Adrenal gland (tissue), 9 donors: ENCODE measurements at regions not wholly inside any gene's neighbourhood (a gene's known extent, or its start where the extent isn't known, plus 50 kb on each side); places are given as distances from the start of the nearest gene placed in this dataset.

Experiments used
- DNase-seq, 7 donors: peaks; one replicate each; pipeline ENCODE4 v3.0.0-alpha.2; 2019 to 2020
- H3K27ac ChIP-seq, 5 donors: fragments of 200-600 bp; sonication (generic) in 4 of 5; 1 replicate in 3 of 5; 2 replicates in 2 of 5; pipeline versions ENCODE4 v1.5.1 to v1.8.0; 2016 to 2020; ENCODE audit warnings: mild to moderate bottlenecking in 1 of 5
- H3K27me3 ChIP-seq: fragments of 200-600 bp; 2 replicates; pipeline ENCODE4 v1.8.0; 2021
- H3K36me3 ChIP-seq, 2 donors: fragments of 200-600 bp; replicated peaks in 1 of 2; 1 replicate in 1 of 2; 2 replicates in 1 of 2; pipeline versions ENCODE4 v1.5.1 to v1.8.0; 2018 to 2022
- H3K4me1 ChIP-seq, 2 donors: fragments of 200-600 bp; replicated peaks in 1 of 2; 1 replicate in 1 of 2; 2 replicates in 1 of 2; pipeline versions ENCODE4 v1.5.1 to v1.8.0; 2018 to 2021
- H3K4me3 ChIP-seq, 4 donors: fragments of 200-600 bp; sonication (generic) in 3 of 4; one replicate each; pipeline ENCODE4 v1.5.1; 2016 to 2018
- H3K9me3 ChIP-seq, 3 donors: fragments of 200-600 bp; sonication (generic) in 1 of 3; replicated peaks in 1 of 3; 1 replicate in 2 of 3; 2 replicates in 1 of 3; pipeline versions ENCODE4 v1.5.1 to v1.8.0; 2016 to 2021
- POLR2A ChIP-seq, 2 donors: fragments of 450-650 bp; IDR thresholded peaks; one replicate each; pipeline ENCODE4 v1.6.1; 2017; ENCODE audit warnings: antibody characterized with exemption in 2 of 2, mild to moderate bottlenecking in 2 of 2, moderate library complexity in 1 of 2
- WGBS, 4 donors: extraction: QIAGEN DNeasy Blood & Tissue Kit in 2 of 4; methylation state at CpG; one replicate each; pipeline versions ENCODE4 v1.1.5 to v1.1.7; 2013 to 2017; 5-methylcytosine and 5-hydroxymethylcytosine counted together
- intact Hi-C, 2 donors: fragments of 100-400 bp; cut with DNase I; formaldehyde crosslinking; loops; one replicate each; pipeline versions ENCODE4 v1.14.1 to v1.15.0; 2022 to 2023
- TF ChIP-seq, protein P1 (sequence below), 6 experiments: fragments of 450-650 bp in 4 of 6; fragments of 200-600 bp in 2 of 6; sonication (generic) in 1 of 6; IDR thresholded peaks; 1 replicate in 5 of 6; 2 replicates in 1 of 6; pipeline versions ENCODE4 v1.5.1 to v1.8.0; 2016 to 2021; ENCODE audit warnings: antibody characterized with exemption in 6 of 6, mild to moderate bottlenecking in 2 of 6, moderate library complexity in 1 of 6
- donor health status: healthy with polysubstance abuse.
- donor health status: Bipolar disorder and iron deficiency.
- donor health status: DM: yes; HTN: yes; CAD: no.
- donor health status: DM: no; HTN: no; CAD: no.
- donor health status: DM: no; HTN: no; CAD: no.

DNA sequence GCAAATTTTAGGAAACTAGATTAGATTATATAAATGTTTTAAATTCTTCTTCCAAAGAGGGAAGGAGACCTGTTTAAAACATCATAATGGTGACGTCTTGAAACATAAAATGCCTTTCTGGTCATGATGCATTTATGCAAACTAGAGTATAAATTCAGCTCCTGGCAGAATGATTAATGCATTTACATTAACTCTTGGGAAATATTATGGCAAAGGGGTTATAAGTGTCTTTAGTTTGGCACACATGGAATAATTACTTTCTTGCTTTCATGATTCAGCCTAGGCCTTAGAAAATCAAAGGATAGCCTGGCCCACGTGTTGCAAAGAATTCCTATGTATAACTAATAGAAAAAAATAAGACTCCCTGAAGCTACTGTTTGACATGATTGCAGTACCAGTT lies 639.2 kb downstream of the RFPL4B start:
- H3K36me3 ChIP-seq = no peaks in the 10 kb centered on the region
- no peaks in the 10 kb centered on the region for H3K9me3 ChIP-seq
- no peak for DNase-seq
- H3K4me3 ChIP-seq = no peak overlapping the region
- H3K27ac ChIP-seq = no peak overlapping the region
- no peak for TF ChIP-seq POLR2A (IDR thresholded peaks at IDR 0.05)
- TF ChIP-seq, protein P1, sequence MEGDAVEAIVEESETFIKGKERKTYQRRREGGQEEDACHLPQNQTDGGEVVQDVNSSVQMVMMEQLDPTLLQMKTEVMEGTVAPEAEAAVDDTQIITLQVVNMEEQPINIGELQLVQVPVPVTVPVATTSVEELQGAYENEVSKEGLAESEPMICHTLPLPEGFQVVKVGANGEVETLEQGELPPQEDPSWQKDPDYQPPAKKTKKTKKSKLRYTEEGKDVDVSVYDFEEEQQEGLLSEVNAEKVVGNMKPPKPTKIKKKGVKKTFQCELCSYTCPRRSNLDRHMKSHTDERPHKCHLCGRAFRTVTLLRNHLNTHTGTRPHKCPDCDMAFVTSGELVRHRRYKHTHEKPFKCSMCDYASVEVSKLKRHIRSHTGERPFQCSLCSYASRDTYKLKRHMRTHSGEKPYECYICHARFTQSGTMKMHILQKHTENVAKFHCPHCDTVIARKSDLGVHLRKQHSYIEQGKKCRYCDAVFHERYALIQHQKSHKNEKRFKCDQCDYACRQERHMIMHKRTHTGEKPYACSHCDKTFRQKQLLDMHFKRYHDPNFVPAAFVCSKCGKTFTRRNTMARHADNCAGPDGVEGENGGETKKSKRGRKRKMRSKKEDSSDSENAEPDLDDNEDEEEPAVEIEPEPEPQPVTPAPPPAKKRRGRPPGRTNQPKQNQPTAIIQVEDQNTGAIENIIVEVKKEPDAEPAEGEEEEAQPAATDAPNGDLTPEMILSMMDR (IDR thresholded peaks at IDR 0.05) = no peak
- 72 to 85% (median 77%) methylated on average over 2 of the region's 2 CpGs for WGBS, 4 donors
- H3K4me1 ChIP-seq = no peaks in the 10 kb centered on the region
- no peaks in the 10 kb centered on the region for H3K27me3 ChIP-seq
- intact Hi-C loops = no loop called here

DNA sequence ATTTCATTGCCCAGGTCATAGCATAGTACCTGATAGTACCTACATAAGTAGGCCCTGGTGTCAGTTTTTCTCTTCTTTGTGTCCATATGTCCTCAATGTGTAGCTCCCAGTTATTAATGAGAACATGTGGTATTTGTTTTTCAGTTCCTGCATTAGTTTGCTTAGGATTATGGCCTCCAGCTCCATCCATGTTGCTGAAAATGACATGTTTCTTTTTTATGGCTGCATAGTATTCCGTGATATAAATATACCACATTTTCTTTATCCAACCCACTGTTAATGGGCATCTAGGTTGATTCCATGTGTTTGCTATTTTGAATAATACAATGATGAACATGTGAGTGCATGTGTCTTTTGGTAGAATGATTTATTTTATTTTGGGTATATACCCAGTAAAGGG lies 641.6 kb downstream of the RFPL4B start:
- H3K27ac ChIP-seq = no peak overlapping the region
- no peaks in the 10 kb centered on the region for H3K9me3 ChIP-seq
- no peak for TF ChIP-seq POLR2A (IDR thresholded peaks at IDR 0.05)
- TF ChIP-seq, protein P1 (IDR thresholded peaks at IDR 0.05) = no peak
- no peaks in the 10 kb centered on the region for H3K4me1 ChIP-seq
- no peaks in the 10 kb centered on the region for H3K36me3 ChIP-seq
- H3K27me3 ChIP-seq = no peaks in the 10 kb centered on the region
- no peak overlapping the region for H3K4me3 ChIP-seq
- intact Hi-C loops = no loop called here
- 93 to 100% (median 96%) methylated on average over 1 of the region's 1 CpG for WGBS, 4 donors
- no peak for DNase-seq

DNA sequence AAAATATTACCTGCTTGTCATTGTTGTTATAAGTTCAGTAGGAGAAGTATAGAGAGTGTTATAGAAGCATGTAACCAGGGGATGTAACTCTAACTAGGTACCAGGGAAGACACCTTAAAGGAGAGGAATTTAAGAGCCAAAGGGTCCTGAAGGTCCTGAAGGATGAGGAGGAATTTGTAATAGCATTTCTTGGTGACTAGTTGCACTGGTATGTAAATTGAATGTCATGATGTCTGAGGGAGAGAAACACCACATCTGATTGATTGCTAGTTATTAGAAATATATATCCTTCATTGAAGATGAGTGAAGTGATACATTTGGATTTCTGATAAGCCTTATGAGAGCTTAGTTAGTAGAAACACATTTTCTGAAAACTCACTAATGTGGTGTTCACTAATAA lies 643.8 kb downstream of the RFPL4B start:
- Histone ChIP-seq H3K4me1 (no peaks in the 10 kb centered on the region), H3K4me3 (no peak overlapping the region), H3K27ac (no peak overlapping the region), H3K27me3 (no peaks in the 10 kb centered on the region), H3K9me3 (no peaks in the 10 kb centered on the region), H3K36me3 (no peaks in the 10 kb centered on the region)
- intact Hi-C loops = no loop called here
- TF ChIP-seq, protein P1 (IDR thresholded peaks at IDR 0.05) = no peak
- DNase-seq = no peak

DNA sequence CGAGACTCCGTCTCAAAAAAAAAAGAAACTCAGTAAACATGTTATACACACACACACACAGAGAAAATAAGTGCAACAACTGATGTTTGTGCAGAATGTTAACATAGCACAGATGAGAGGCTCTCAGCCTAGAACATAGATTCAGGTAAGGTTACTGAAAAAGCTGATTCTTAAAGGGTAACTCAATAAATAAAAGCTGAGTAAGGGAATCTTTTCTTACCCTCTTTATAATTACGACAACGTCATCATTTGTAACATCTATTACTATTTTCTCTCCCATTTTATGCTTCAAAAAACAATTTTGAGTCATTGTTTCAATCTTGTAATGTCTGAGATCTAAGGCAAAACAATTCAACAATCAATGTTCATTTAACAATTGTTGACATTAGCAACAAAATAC lies 644.8 kb downstream of the RFPL4B start:
- 87 to 93% (median 90%) methylated on average over 4 of the region's 4 CpGs for WGBS, 4 donors
- TF ChIP-seq, protein P1 (IDR thresholded peaks at IDR 0.05) = no peak
- Histone ChIP-seq H3K9me3 (no peaks in the 10 kb centered on the region), H3K4me1 (no peaks in the 10 kb centered on the region), H3K36me3 (no peaks in the 10 kb centered on the region), H3K4me3 (no peak overlapping the region), H3K27me3 (no peaks in the 10 kb centered on the region), H3K27ac (no peak overlapping the region)
- intact Hi-C loops = no loop called here
- DNase-seq = no peak
